CD4-positive, alpha-beta T cell (primary cell): ENCODE measurements at regions not wholly inside any gene's neighbourhood (a gene's known extent, or its start where the extent isn't known, plus 50 kb on each side); places are given as distances from the start of the nearest gene placed in this dataset.

Experiments
- ATAC-seq: fragments of 200-7000 bp; cut with Tn5 transposase; one replicate; pipeline ENCODE4 v1.10.0; 2022; ENCODE audit warnings: mild to moderate bottlenecking; ENCODE audit not compliant: poor library complexity
- CTCF ChIA-PET: fragments of 350-600 bp; sonication (Branson Sonifier 250); formaldehyde crosslinking; loops from one replicate; lab custom pipeline; 2021; ENCODE audit warnings: antibody characterized with exemption, inconsistent platforms; lab: Charles Lee
- POLR2A ChIA-PET: fragments of 350-600 bp; sonication (Branson Sonifier 250); formaldehyde crosslinking; loops from one replicate; lab custom pipeline; 2021; ENCODE audit warnings: antibody characterized with exemption, inconsistent platforms; lab: Charles Lee
- DNase-seq, 14 experiments: peaks; one replicate each; pipeline ENCODE4 v3.0.0-alpha.2; 2013 to 2020; ENCODE audit warnings: mixed read lengths in 2 of 14
- H3K27ac ChIP-seq, 2 donors: one replicate each; pipeline versions ENCODE4 v1.5.1 to v1.7.0; 2013; ENCODE audit warnings: low read length in 2 of 2, low read depth in 1 of 2, mild to moderate bottlenecking in 1 of 2
- H3K27me3 ChIP-seq, 2 experiments: 1 replicate in 1 of 2; 2 replicates in 1 of 2; pipeline versions ENCODE4 v1.6.1 to v1.7.0; 2013; ENCODE audit warnings: low read length in 2 of 2, control low read depth in 1 of 2, mild to moderate bottlenecking in 1 of 2, moderate library complexity in 1 of 2; ENCODE audit not compliant: insufficient read depth in 2 of 2, control insufficient read depth in 1 of 2
- H3K36me3 ChIP-seq: one replicate; pipeline ENCODE4 v1.6.1; 2013; ENCODE audit warnings: low read length, control low read depth; ENCODE audit not compliant: insufficient read depth
- H3K4me1 ChIP-seq: one replicate; pipeline ENCODE4 v1.6.1; 2013; ENCODE audit warnings: low read length, control low read depth; ENCODE audit not compliant: insufficient read depth
- H3K4me3 ChIP-seq: one replicate; pipeline ENCODE4 v1.5.1; 2013; ENCODE audit warnings: mild to moderate bottlenecking, low read length, moderate library complexity
- H3K9me3 ChIP-seq, 2 experiments: 1 replicate in 1 of 2; 2 replicates in 1 of 2; pipeline versions ENCODE4 v1.6.1 to v1.7.0; 2013; ENCODE audit warnings: low read length in 2 of 2, mild to moderate bottlenecking in 2 of 2, control low read depth in 1 of 2, moderate library complexity in 1 of 2; ENCODE audit not compliant: control insufficient read depth in 1 of 2, insufficient read depth in 1 of 2
- H3K27ac Mint-ChIP-seq: one replicate; pipeline ENCODE4 v1.8.0; 2020; ENCODE audit warnings: mixed read lengths
- H3K27me3 Mint-ChIP-seq: one replicate; pipeline ENCODE4 v1.8.0; 2021; ENCODE audit warnings: mixed read lengths
- H3K36me3 Mint-ChIP-seq: one replicate; pipeline ENCODE4 v1.8.0; 2021; ENCODE audit warnings: low read depth, mixed read lengths
- H3K4me1 Mint-ChIP-seq: one replicate; pipeline ENCODE4 v1.8.0; 2021; ENCODE audit warnings: low read depth, mixed read lengths
- H3K4me3 Mint-ChIP-seq: one replicate; pipeline ENCODE4 v1.8.0; 2020; ENCODE audit warnings: mild to moderate bottlenecking, mixed read lengths
- H3K9me3 Mint-ChIP-seq: one replicate; pipeline ENCODE4 v1.8.0; 2020; ENCODE audit warnings: mixed read lengths
- intact Hi-C, 2 experiments: fragments of 100-400 bp; cut with DNase I in 1 of 2; cut with micrococcal nuclease in 1 of 2; formaldehyde crosslinking; loops; one replicate each; pipeline versions ENCODE4 v1.15.1 to v1.9.0; 2023 to 2025; cut with DNase I, micrococcal nuclease
- TF ChIP-seq, protein P1 (sequence below): fragments of 200-600 bp; IDR thresholded peaks from one replicate; pipeline ENCODE4 v1.8.0; 2022; ENCODE audit warnings: antibody characterized with exemption, mild to moderate bottlenecking

DNA sequence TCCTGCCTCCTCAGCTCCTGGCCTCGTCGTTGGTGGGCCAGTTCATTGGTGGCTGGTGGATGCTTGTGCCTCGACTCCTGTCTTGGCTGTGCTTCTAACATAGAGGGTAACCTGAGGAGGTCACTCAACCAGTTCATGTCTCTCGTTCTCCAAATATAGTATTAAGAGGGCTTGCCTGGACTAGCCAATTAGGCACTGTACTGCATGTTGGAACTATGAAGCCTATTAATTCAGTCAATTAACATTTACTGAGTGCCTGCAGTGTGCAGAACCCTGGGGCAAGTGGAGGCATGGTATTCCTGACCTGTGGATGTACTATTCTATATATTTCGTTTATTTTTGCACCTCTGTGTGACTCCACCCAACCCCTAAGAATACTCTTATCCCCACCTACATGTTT lies 89.9 kb upstream of the PELI1 start:
- POLR2A ChIA-PET, result no interaction called here
- H3K9me3 Mint-ChIP-seq, result no peaks in the 10 kb centered on the region
- H3K4me1 ChIP-seq, result no peaks in the 10 kb centered on the region
- no peaks in the 10 kb centered on the region for H3K27me3 Mint-ChIP-seq
- no peak overlapping the region for H3K4me3 Mint-ChIP-seq
- no peaks in the 10 kb centered on the region for H3K4me1 Mint-ChIP-seq
- H3K9me3 ChIP-seq, result no peaks in the 10 kb centered on the region
- ATAC-seq (no peak), DNase-seq (no peak)
- CTCF ChIA-PET, result no interaction called here
- TF ChIP-seq, protein P1, sequence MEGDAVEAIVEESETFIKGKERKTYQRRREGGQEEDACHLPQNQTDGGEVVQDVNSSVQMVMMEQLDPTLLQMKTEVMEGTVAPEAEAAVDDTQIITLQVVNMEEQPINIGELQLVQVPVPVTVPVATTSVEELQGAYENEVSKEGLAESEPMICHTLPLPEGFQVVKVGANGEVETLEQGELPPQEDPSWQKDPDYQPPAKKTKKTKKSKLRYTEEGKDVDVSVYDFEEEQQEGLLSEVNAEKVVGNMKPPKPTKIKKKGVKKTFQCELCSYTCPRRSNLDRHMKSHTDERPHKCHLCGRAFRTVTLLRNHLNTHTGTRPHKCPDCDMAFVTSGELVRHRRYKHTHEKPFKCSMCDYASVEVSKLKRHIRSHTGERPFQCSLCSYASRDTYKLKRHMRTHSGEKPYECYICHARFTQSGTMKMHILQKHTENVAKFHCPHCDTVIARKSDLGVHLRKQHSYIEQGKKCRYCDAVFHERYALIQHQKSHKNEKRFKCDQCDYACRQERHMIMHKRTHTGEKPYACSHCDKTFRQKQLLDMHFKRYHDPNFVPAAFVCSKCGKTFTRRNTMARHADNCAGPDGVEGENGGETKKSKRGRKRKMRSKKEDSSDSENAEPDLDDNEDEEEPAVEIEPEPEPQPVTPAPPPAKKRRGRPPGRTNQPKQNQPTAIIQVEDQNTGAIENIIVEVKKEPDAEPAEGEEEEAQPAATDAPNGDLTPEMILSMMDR, result no peak
- no peak overlapping the region for H3K27ac Mint-ChIP-seq
- H3K27ac ChIP-seq, result no peak overlapping the region
- H3K4me3 ChIP-seq, result no peak overlapping the region
- no peaks in the 10 kb centered on the region for H3K36me3 Mint-ChIP-seq
- no peaks in the 10 kb centered on the region for H3K27me3 ChIP-seq
- intact Hi-C loops, result no loop called here
- no peaks in the 10 kb centered on the region for H3K36me3 ChIP-seq

DNA sequence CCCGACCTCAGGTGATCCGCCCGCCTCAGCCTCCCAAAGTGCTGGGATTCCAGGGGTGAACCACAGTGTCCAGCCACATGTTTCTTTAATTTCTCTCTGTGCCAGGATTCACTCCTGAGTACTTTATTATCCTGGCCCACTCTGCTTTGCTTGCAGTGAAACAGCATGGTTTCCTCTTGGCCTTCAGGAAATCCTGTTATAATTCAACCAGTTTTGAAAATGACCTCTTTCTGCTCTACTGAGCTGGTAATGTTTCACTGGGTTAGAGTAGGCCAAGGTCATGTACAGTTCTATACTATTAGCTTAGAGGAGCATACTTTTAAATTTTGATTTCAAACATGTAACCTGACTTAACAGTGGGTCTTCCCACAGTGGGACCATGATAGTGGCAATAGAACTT lies 90.6 kb upstream of the PELI1 start:
- intact Hi-C loops, result no loop called here
- no peaks in the 10 kb centered on the region for H3K4me1 Mint-ChIP-seq
- H3K9me3 ChIP-seq, result no peaks in the 10 kb centered on the region
- no peak overlapping the region for H3K27ac Mint-ChIP-seq
- no peaks in the 10 kb centered on the region for H3K4me1 ChIP-seq
- H3K36me3 Mint-ChIP-seq, result no peaks in the 10 kb centered on the region
- CTCF ChIA-PET, result no interaction called here
- no peak overlapping the region for H3K4me3 Mint-ChIP-seq
- TF ChIP-seq, protein P1, result no peak
- no peaks in the 10 kb centered on the region for H3K36me3 ChIP-seq
- POLR2A ChIA-PET, result no interaction called here
- no peaks in the 10 kb centered on the region for H3K27me3 Mint-ChIP-seq
- no peak for DNase-seq
- no peak overlapping the region for H3K4me3 ChIP-seq
- H3K9me3 Mint-ChIP-seq, result no peaks in the 10 kb centered on the region
- H3K27ac ChIP-seq, result no peak overlapping the region
- no peaks in the 10 kb centered on the region for H3K27me3 ChIP-seq
- no peak for ATAC-seq

DNA sequence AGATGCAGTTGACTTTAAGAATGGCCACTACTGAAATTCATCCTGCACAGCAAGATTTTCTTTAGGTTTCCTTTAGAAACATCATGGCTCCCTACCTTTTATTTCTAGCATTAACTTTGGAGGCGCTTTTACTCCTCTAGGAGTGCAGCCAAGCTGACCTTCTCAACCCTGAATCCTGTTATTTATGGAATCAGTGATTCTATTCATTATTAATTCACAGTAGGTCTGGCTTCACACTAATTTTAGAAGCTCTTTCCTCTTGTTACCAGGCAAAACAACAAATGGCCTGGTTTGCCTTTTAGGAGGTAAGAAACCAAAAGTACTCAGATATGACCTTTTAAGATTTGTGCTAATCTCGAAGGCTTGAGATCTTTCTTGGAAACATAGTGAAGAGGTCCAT lies 93.0 kb upstream of the PELI1 start:
- no peaks in the 10 kb centered on the region for H3K27me3 Mint-ChIP-seq
- no peaks in the 10 kb centered on the region for H3K4me1 Mint-ChIP-seq
- intact Hi-C loops, result no loop called here
- Histone ChIP-seq H3K36me3 (no peaks in the 10 kb centered on the region), H3K9me3 (no peaks in the 10 kb centered on the region), H3K27ac (no peak overlapping the region), H3K27me3 (no peaks in the 10 kb centered on the region), H3K4me1 (no peaks in the 10 kb centered on the region), H3K4me3 (no peak overlapping the region)
- H3K27ac Mint-ChIP-seq, result no peak overlapping the region
- TF ChIP-seq, protein P1, result no peak
- ATAC-seq (no peak), DNase-seq (no peak)
- ChIA-PET CTCF (interaction anchor here (1.2 kb wide), 1 partner anchor 22 kb away, joined by 3 read pairs; no protein-coding TSS in a partner anchor), POLR2A (no interaction called here)
- no peaks in the 10 kb centered on the region for H3K9me3 Mint-ChIP-seq
- H3K36me3 Mint-ChIP-seq, result no peaks in the 10 kb centered on the region
- H3K4me3 Mint-ChIP-seq, result no peak overlapping the region
